ENCODE measurements at regions not wholly inside any gene's neighbourhood (a gene's known extent, or its start where the extent isn't known, plus 50 kb on each side); places are given as distances from the start of the nearest gene placed in this dataset.

- ChIA-PET CTCF (no interaction called here), POLR2A (no interaction called here), RAD21 (ENCODE audit: low non-redundant PET in 1 of 2, low total read pairs in 2 of 2, uncharacterized antibody in 2 of 2, unreplicated experiment in 2 of 2) (no interaction called here)
- H3K4me3 ChIP-seq (replicated peaks in 1 of 2; ENCODE audit: low read depth in 1 of 2, low read length in 2 of 2), result no peak overlapping the region
- DNase-seq (ENCODE audit: low read depth, low spot score), result no peak
- no peaks in the 10 kb centered on the region for H3K27me3 ChIP-seq (ENCODE audit: insufficient read depth, low read length)
- H3K9ac ChIP-seq (ENCODE audit: low read length), result no peak overlapping the region
- intact Hi-C loops (cut with micrococcal nuclease), result no loop called here
- no peaks in the 10 kb centered on the region for H3K36me3 ChIP-seq (ENCODE audit: control insufficient read depth in 1 of 2, insufficient read depth in 2 of 2, low read length in 2 of 2)
- no peaks in the 10 kb centered on the region for H3K9me2 ChIP-seq (ENCODE audit: insufficient read depth)
- H3K4me1 ChIP-seq (ENCODE audit: control insufficient read depth in 1 of 2, insufficient read depth in 2 of 2, low read length in 2 of 2), result no peaks in the 10 kb centered on the region
- no peak overlapping the region for H3K4me2 ChIP-seq (ENCODE audit: low read length)
- H3K27ac ChIP-seq (ENCODE audit: low read depth, low read length), result no peak overlapping the region
- ATAC-seq, result no peak
- no peaks in the 10 kb centered on the region for H3K79me2 ChIP-seq (ENCODE audit: insufficient read depth, low read length)
- H3K9me3 ChIP-seq (ENCODE audit: control insufficient read depth in 1 of 2, insufficient read depth in 1 of 2, low read depth in 1 of 2, low read length in 2 of 2), result no peaks in the 10 kb centered on the region
- TF ChIP-seq TCF7L2 (IDR thresholded peaks at IDR 0.05; ENCODE audit: borderline replicate concordance, extremely low read depth, insufficient read depth, insufficient read length), result no peak
- no peak for TF ChIP-seq CTCF (IDR thresholded peaks at IDR 0.05 in 2 of 3, conservative IDR thresholded peaks at IDR 0.05 in 1 of 3; ENCODE audit: borderline replicate concordance in 1 of 3, insufficient read depth in 1 of 3, low read depth in 2 of 3, low read length in 2 of 3)
- TF ChIP-seq ZNF274 (IDR thresholded peaks at IDR 0.05; ENCODE audit: low read depth, low read length), result no peak
- no peak for TF ChIP-seq ELF1 (IDR thresholded peaks at IDR 0.05; ENCODE audit: borderline replicate concordance, low read depth)
- TF ChIP-seq SP1 (IDR thresholded peaks at IDR 0.05; ENCODE audit: low read depth), result no peak
- TF ChIP-seq ATF3 (IDR thresholded peaks at IDR 0.05), result no peak
- TF ChIP-seq RAD21 (IDR thresholded peaks at IDR 0.05; ENCODE audit: low read depth), result no peak
- TF ChIP-seq EZH2phosphoT487 (IDR thresholded peaks at IDR 0.05; ENCODE audit: borderline replicate concordance), result no peak
- no peak for TF ChIP-seq JUND (IDR thresholded peaks at IDR 0.05)
- TF ChIP-seq REST (IDR thresholded peaks at IDR 0.05; ENCODE audit: low read depth), result no peak
- no peak for TF ChIP-seq EZH2 (IDR thresholded peaks at IDR 0.05)
- TF ChIP-seq ZBTB33 (IDR thresholded peaks at IDR 0.05; ENCODE audit: extremely low read depth, insufficient replicate concordance, low read length), result no peak
- no peak for TF ChIP-seq CEBPB (IDR thresholded peaks at IDR 0.05; ENCODE audit: low read depth)
- no peak for TF ChIP-seq YY1 (IDR thresholded peaks at IDR 0.05; ENCODE audit: extremely low read depth, insufficient replicate concordance, low read depth, low read length)
- TF ChIP-seq CBX3 (IDR thresholded peaks at IDR 0.05; ENCODE audit: low read depth), result no peak
- no peak overlapping the region for H2AFZ ChIP-seq (ENCODE audit: low read depth, low read length, poor library complexity, severe bottlenecking)
- no peaks in the 10 kb centered on the region for H4K20me1 ChIP-seq (ENCODE audit: insufficient read depth)
- BruUV-seq (replicated peaks), result no TSS peak
Observed at GRCh38 chrX:99384594-99385374, 1025.3 kb downstream of the PCDH19 start.
